ENCODE measurements at regions not wholly inside any gene's neighbourhood (a gene's known extent, or its start where the extent isn't known, plus 50 kb on each side); places are given as distances from the start of the nearest gene placed in this dataset.

- no peak for DNase-seq
Measured at GRCh38 chr2:18122544-18123210, 244.2 kb downstream of the KCNS3 start.

GRCh38 chr2:18119883-18120282, 241.4 kb downstream of the KCNS3 start:
- DNase-seq = no peak

- DNase-seq = no peak
Measured at GRCh38 chr2:18118703-18119102, 240.2 kb downstream of the KCNS3 start.

- no peak for DNase-seq
Measured at GRCh38 chr2:18117592-18117991, 239.1 kb downstream of the KCNS3 start.

- no peak for DNase-seq
Measured at GRCh38 chr2:18110222-18110621, 231.8 kb downstream of the KCNS3 start.

GRCh38 chr2:18106841-18107240, 228.4 kb downstream of the KCNS3 start:
- no peak for DNase-seq

GRCh38 chr2:18105929-18106328, 227.5 kb downstream of the KCNS3 start:
- no peak for DNase-seq

GRCh38 chr2:18104595-18105224, 226.2 kb downstream of the KCNS3 start:
- DNase-seq = no peak

- no peak for DNase-seq
Measured at GRCh38 chr2:18096836-18097405, 218.5 kb downstream of the KCNS3 start.

- DNase-seq = no peak
Measured at GRCh38 chr2:18094277-18094676, 215.8 kb downstream of the KCNS3 start.

- no peak for DNase-seq
Measured at GRCh38 chr2:18093196-18093595, 214.7 kb downstream of the KCNS3 start.

GRCh38 chr2:18092760-18093159, 214.3 kb downstream of the KCNS3 start:
- no peak for DNase-seq

GRCh38 chr2:18085593-18085992, 207.1 kb downstream of the KCNS3 start:
- DNase-seq = no peak

- no peak for DNase-seq
Measured at GRCh38 chr2:18084376-18084775, 205.9 kb downstream of the KCNS3 start.

GRCh38 chr2:18083806-18084205, 205.3 kb downstream of the KCNS3 start:
- DNase-seq = no peak

GRCh38 chr2:18078216-18078615, 199.7 kb downstream of the KCNS3 start:
- no peak for DNase-seq

- no peak for DNase-seq
Measured at GRCh38 chr2:18077704-18078103, 199.2 kb downstream of the KCNS3 start.

GRCh38 chr2:18077231-18077630, 198.8 kb downstream of the KCNS3 start:
- DNase-seq = no peak

- no peak for DNase-seq
Measured at GRCh38 chr2:18074476-18074875, 196.0 kb downstream of the KCNS3 start.

- no peak for DNase-seq
Measured at GRCh38 chr2:18073601-18074000, 195.1 kb downstream of the KCNS3 start.

GRCh38 chr2:18067588-18068384, 189.3 kb downstream of the KCNS3 start:
- DNase-seq = no peak

- no peak for DNase-seq
Measured at GRCh38 chr2:18066894-18067293, 188.4 kb downstream of the KCNS3 start.

GRCh38 chr2:18066066-18066465, 187.6 kb downstream of the KCNS3 start:
- DNase-seq = no peak

GRCh38 chr2:18065249-18065648, 186.8 kb downstream of the KCNS3 start:
- no peak for DNase-seq
